Heart right ventricle (tissue), 16 donors: ENCODE measurements at regions not wholly inside any gene's neighbourhood (a gene's known extent, or its start where the extent isn't known, plus 50 kb on each side); places are given as distances from the start of the nearest gene placed in this dataset.
A peak's percentile ranks its signal among the peaks of the same experiment; 100 is the strongest.

ENCODE experiments used
- ATAC-seq, 8 donors: fragments of 200-7000 bp; cut with Tn5 transposase; one replicate each; pipeline ENCODE4 v1.9.1; 2020; ENCODE audit warnings: mild to moderate bottlenecking in 8 of 8, moderate library complexity in 8 of 8, moderate number of reproducible peaks in 1 of 8
- DNase-seq, 2 donors: peaks; one replicate each; pipeline ENCODE4 v3.0.0-alpha.2; 2020
- H3K27ac ChIP-seq, 10 donors: fragments of 200-600 bp; sonication (generic) in 2 of 10; one replicate each; pipeline versions ENCODE4 v1.5.0 to v1.8.0; 2020 to 2022; ENCODE audit warnings: mild to moderate bottlenecking in 3 of 10
- H3K27me3 ChIP-seq, 7 donors: fragments of 200-600 bp; one replicate each; pipeline ENCODE4 v1.8.0; 2021 to 2022; ENCODE audit warnings: mild to moderate bottlenecking in 2 of 7
- H3K36me3 ChIP-seq, 9 donors: fragments of 200-600 bp; sonication (generic) in 1 of 9; one replicate each; pipeline versions ENCODE4 v1.5.0 to v1.8.0; 2020 to 2022; ENCODE audit warnings: mild to moderate bottlenecking in 2 of 9
- H3K4me1 ChIP-seq, 9 donors: fragments of 200-600 bp; sonication (generic) in 1 of 9; one replicate each; pipeline versions ENCODE4 v1.5.0 to v1.8.0; 2020 to 2022; ENCODE audit warnings: mild to moderate bottlenecking in 4 of 9
- H3K4me3 ChIP-seq, 10 donors: fragments of 200-600 bp; sonication (generic) in 2 of 10; one replicate each; pipeline versions ENCODE4 v1.5.0 to v1.8.0; 2020 to 2022; ENCODE audit warnings: mild to moderate bottlenecking in 7 of 10, moderate library complexity in 2 of 10
- H3K9me3 ChIP-seq, 11 donors: fragments of 200-600 bp in 10 of 11; sonication (generic) in 2 of 11; one replicate each; pipeline versions ENCODE4 v1.5.0 to v1.8.0; 2013 to 2022; ENCODE audit warnings: mild to moderate bottlenecking in 2 of 11, control low read depth in 1 of 11, moderate library complexity in 1 of 11
- CTCF ChIP-seq, 9 donors: fragments of 200-600 bp; sonication (generic) in 2 of 9; IDR thresholded peaks; one replicate each; pipeline versions ENCODE4 v1.5.0 to v1.8.0; 2021 to 2022; ENCODE audit warnings: antibody characterized with exemption in 9 of 9, mild to moderate bottlenecking in 5 of 9, moderate library complexity in 1 of 9
- WGBS, 2 donors: extraction: QIAGEN DNeasy Blood & Tissue Kit; methylation state at CpG; one replicate each; pipeline ENCODE4 v1.1.7; 2013; ENCODE audit warnings: inconsistent platforms in 1 of 2; 5-methylcytosine and 5-hydroxymethylcytosine counted together
- intact Hi-C, 10 donors: fragments of 100-400 bp; cut with DNase I; formaldehyde crosslinking; loops; one replicate each; pipeline versions ENCODE4 v1.11.1 to v1.14.2; 2022
- donor health status: Arrhythmogenic right ventricular cardiomyopathy.
- donor health status: ischemic (EF 13 %, LVEDD 7.1; RV severe dilation, severe dysfunction).
- donor health status: healthy with polysubstance abuse.
- donor health status: DM: no; HTN: yes; CAD: no.
- donor health status: DM: no; HTN: no; CAD: no.
- donor health status: ischemic (EF 25% LVEDD 6.9; RV normal size, moderate dysfunction).
- donor health status: ischemic (EF 25% LVEDD 5.7; RV mildly dilated, moderate dysfunction).
- donor health status: healthy.
- donor health status: DM: yes; HTN: yes; CAD: no.
- donor health status: Ischemic cardiomyopathy.
- donor health status: ischemic (EF 35%, LVEDD 5.7; RV mildly dilated, moderate dysfunction).
- donor health status: nonischemic (EF 11% LVEDD 7.7; RV severe dilation, severe dysfunction).
- donor health status: DM: yes; HTN: yes; CAD: no.
- donor health status: PGD.
- donor health status: ischemic (EF 29% LVEDD 5.4; RV normal size, mild dysfunction).
- donor health status: nonischemic (EF 23%, LVEDD 6.1; RV moderate dilation, normal function).

- H3K4me1 ChIP-seq, result no peaks in the 10 kb centered on the region
- no peak overlapping the region for H3K27ac ChIP-seq
- DNase-seq (no peak), ATAC-seq (no peak)
- H3K36me3 ChIP-seq, result no peaks in the 10 kb centered on the region
- WGBS, 2 donors, result 46 to 52% methylated on average over 6 of the region's 6 CpGs
- intact Hi-C loops, result no loop called here
- H3K4me3 ChIP-seq, result no peak overlapping the region
- H3K27me3 ChIP-seq, result no peaks in the 10 kb centered on the region
- peaks cover 0 to 6% (median 0%) of the 10 kb centered on the region in 11 donors for H3K9me3 ChIP-seq
- no peak for TF ChIP-seq CTCF (IDR thresholded peaks at IDR 0.05)
These were observed 341.4 kb downstream of the DTWD2 start for GRCh38 chr5:118646917-118647316.

DNA sequence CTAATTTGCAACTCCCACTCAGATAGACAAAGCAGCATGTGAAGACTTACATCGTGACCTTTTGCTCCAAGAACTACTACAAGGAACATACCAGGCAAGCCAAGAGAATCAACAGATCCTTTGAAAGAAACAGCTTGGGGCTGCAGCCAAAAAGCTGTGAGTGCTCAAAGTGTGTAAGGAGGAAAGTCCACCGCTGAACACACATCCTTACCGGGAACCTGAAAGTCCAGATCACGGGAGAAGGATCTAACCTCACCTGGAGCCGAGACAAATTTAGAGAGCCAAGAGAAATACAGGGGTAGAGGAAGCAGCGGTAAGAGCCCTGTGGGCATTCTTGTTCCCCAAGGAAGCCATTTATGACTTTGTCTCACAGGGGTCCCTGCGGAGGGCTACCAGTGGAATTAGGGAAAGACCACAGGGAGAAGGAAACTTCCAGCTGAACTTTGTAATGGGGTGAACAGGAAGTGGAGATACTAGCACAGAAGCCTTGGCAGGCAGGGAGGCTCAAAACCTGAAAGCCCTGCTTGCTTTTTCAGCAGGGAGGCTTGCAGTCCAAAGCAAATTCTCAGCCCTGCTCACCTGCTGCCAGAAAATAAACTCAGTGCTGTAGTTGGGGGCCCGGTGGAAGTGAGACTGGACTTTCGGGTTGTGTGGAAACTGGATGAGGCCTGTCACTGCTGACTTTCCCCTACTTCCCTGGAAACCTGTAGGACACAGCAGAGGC, 350.2 kb downstream of the DTWD2 start:
- DNase-seq (no peak), ATAC-seq (no peak)
- WGBS, 2 donors, result 86 to 88% methylated on average over 9 of the region's 9 CpGs
- no peak for TF ChIP-seq CTCF (IDR thresholded peaks at IDR 0.05)
- H3K36me3 ChIP-seq, result no peaks in the 10 kb centered on the region
- intact Hi-C loops, result no loop called here
- H3K4me3 ChIP-seq, result no peak overlapping the region
- H3K4me1 ChIP-seq, result no peaks in the 10 kb centered on the region
- peaks cover 0 to 65% (median 7%) of the 10 kb centered on the region in 11 donors for H3K9me3 ChIP-seq
- H3K27ac ChIP-seq, result no peak overlapping the region
- H3K27me3 ChIP-seq, result no peaks in the 10 kb centered on the region

DNA sequence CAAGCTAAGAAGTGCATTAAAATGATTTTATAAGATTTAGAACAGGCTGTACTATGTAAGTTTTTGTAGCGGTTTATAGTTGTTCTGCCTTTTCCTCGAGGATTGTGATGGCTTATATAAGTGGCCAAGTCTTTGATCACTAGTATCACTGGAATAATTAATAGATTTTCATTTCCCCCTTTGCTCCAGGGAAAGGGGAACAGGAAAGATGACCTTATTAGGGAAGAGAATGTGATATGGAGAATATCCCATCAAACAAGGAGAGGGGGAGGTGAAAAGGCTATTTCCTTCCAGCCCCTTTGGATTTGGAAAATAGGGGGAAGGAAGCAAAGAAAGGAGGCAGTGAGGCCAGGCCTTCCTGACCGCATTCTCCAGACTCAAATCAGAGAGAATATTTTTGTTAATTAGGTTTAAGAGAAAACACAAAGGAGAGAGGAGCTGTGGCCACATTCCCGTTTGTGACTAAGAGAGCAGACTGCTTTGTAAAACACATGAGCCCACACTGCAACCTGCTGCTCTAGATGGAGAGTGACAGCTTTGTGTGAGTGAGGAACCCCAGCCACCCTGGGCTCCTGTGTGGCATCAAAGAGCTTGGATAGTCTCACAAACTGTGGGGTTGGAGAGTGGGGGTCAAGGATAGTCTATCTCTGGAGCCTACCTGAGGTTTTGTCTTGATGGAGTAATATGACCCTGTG, 359.5 kb downstream of the DTWD2 start:
- WGBS, 2 donors, result 57 to 62% methylated on average over 4 of the region's 4 CpGs
- DNase-seq (no peak), ATAC-seq (peak in 2 of 8 donors; percentile 16 to 68)

GRCh38 chr5:118620233-118620632, 368.1 kb downstream of the DTWD2 start:
- no peak for ATAC-seq
- DNase-seq, result no peak
- H3K4me3 ChIP-seq, result no peak overlapping the region
- H3K27ac ChIP-seq, result no peak overlapping the region
- WGBS, 2 donors, result 71 to 82% methylated on average over 2 of the region's 2 CpGs
- H3K9me3 ChIP-seq, result no peaks in the 10 kb centered on the region
- intact Hi-C loops, result no loop called here
- no peak for TF ChIP-seq CTCF (IDR thresholded peaks at IDR 0.05)
- H3K36me3 ChIP-seq, result no peaks in the 10 kb centered on the region
- H3K4me1 ChIP-seq, result no peaks in the 10 kb centered on the region
- no peaks in the 10 kb centered on the region for H3K27me3 ChIP-seq

More for the DNA sequence above, 359.5 kb downstream of the DTWD2 start:
- Histone ChIP-seq H3K27ac (no peak overlapping the region), H3K9me3 (peaks cover 0 to 13% (median 0%) of the 10 kb centered on the region in 11 donors), H3K4me3 (no peak overlapping the region), H3K4me1 (no peaks in the 10 kb centered on the region), H3K36me3 (no peaks in the 10 kb centered on the region), H3K27me3 (no peaks in the 10 kb centered on the region)
- intact Hi-C loops, result no loop called here
- peak in 2 of 9 donors; percentile 14 to 22 for TF ChIP-seq CTCF (IDR thresholded peaks at IDR 0.05)
